Left ventricle myocardium inferior (tissue), 1 donor: ENCODE measurements at regions not wholly inside any gene's neighbourhood (a gene's known extent, or its start where the extent isn't known, plus 50 kb on each side); places are given as distances from the start of the nearest gene placed in this dataset.

Source experiments
- DNase-seq: peaks from one replicate; pipeline ENCODE4 v3.0.0-alpha.2; 2020
- H3K27ac ChIP-seq: fragments of 200-600 bp; replicated peaks from 2 replicates; pipeline ENCODE4 v1.8.0; 2021
- H3K27me3 ChIP-seq: fragments of 200-600 bp; 2 replicates; pipeline ENCODE4 v1.8.0; 2021; ENCODE audit warnings: low read depth
- H3K36me3 ChIP-seq: fragments of 200-600 bp; 2 replicates; pipeline ENCODE4 v1.8.0; 2021
- H3K4me1 ChIP-seq: fragments of 200-600 bp; 2 replicates; pipeline ENCODE4 v1.8.0; 2021
- H3K4me3 ChIP-seq: fragments of 200-600 bp; 2 replicates; pipeline ENCODE4 v1.8.0; 2021; ENCODE audit warnings: mild to moderate bottlenecking, moderate library complexity
- H3K9me3 ChIP-seq: fragments of 200-600 bp; replicated peaks from 2 replicates; pipeline ENCODE4 v1.8.0; 2021
- CTCF ChIP-seq: fragments of 200-600 bp; IDR thresholded peaks from 2 replicates; pipeline ENCODE4 v1.8.0; 2021; ENCODE audit warnings: antibody characterized with exemption, mild to moderate bottlenecking, borderline replicate concordance
- intact Hi-C: fragments of 100-400 bp; cut with micrococcal nuclease; formaldehyde crosslinking; loops from one replicate; pipeline ENCODE4 v1.11.0; 2022
- donor health status: DM: no; HTN: yes; CAD: no; lungs with severe emphysema.

- no peaks in the 10 kb centered on the region for H3K36me3 ChIP-seq
- H3K4me1 ChIP-seq, result no peaks in the 10 kb centered on the region
- intact Hi-C loops, result no loop called here
- no peak for DNase-seq
- no peak overlapping the region for H3K27ac ChIP-seq
- H3K27me3 ChIP-seq, result peaks cover 9% of the 10 kb centered on the region
- no peak overlapping the region for H3K4me3 ChIP-seq
- peaks cover 10% of the 10 kb centered on the region for H3K9me3 ChIP-seq
- no peak for TF ChIP-seq CTCF
These were observed 90.7 kb downstream of the PDCL3 start for GRCh38 chr2:100653449-100654035.

GRCh38 chr2:100654611-100655010 lies 91.8 kb downstream of the PDCL3 start:
- Histone ChIP-seq H3K9me3 (peaks cover 6% of the 10 kb centered on the region), H3K27me3 (peaks cover 9% of the 10 kb centered on the region), H3K36me3 (no peaks in the 10 kb centered on the region), H3K4me3 (no peak overlapping the region), H3K4me1 (no peaks in the 10 kb centered on the region), H3K27ac (no peak overlapping the region)
- intact Hi-C loops, result no loop called here
- no peak for DNase-seq
- no peak for TF ChIP-seq CTCF

GRCh38 chr2:100655446-100655845 lies 92.7 kb downstream of the PDCL3 start:
- intact Hi-C loops, result no loop called here
- DNase-seq, result no peak
- no peaks in the 10 kb centered on the region for H3K4me1 ChIP-seq
- H3K36me3 ChIP-seq, result no peaks in the 10 kb centered on the region
- peaks cover 9% of the 10 kb centered on the region for H3K27me3 ChIP-seq
- peaks cover 6% of the 10 kb centered on the region for H3K9me3 ChIP-seq
- no peak overlapping the region for H3K4me3 ChIP-seq
- no peak for TF ChIP-seq CTCF
- no peak overlapping the region for H3K27ac ChIP-seq

GRCh38 chr2:100655936-100656534 lies 93.2 kb downstream of the PDCL3 start:
- Histone ChIP-seq H3K27ac (no peak overlapping the region), H3K9me3 (peaks cover 6% of the 10 kb centered on the region), H3K4me3 (no peak overlapping the region), H3K36me3 (no peaks in the 10 kb centered on the region), H3K4me1 (no peaks in the 10 kb centered on the region), H3K27me3 (peaks cover 9% of the 10 kb centered on the region)
- TF ChIP-seq CTCF, result no peak
- intact Hi-C loops, result no loop called here
- DNase-seq, result no peak

GRCh38 chr2:100658017-100658416 lies 95.2 kb downstream of the PDCL3 start:
- peaks cover 6% of the 10 kb centered on the region for H3K9me3 ChIP-seq
- no peak for DNase-seq
- no peak overlapping the region for H3K4me3 ChIP-seq
- no peaks in the 10 kb centered on the region for H3K4me1 ChIP-seq
- intact Hi-C loops, result no loop called here
- peaks cover 9% of the 10 kb centered on the region for H3K27me3 ChIP-seq
- TF ChIP-seq CTCF, result no peak
- no peaks in the 10 kb centered on the region for H3K36me3 ChIP-seq
- no peak overlapping the region for H3K27ac ChIP-seq
